GM12872 (cell line): ENCODE measurements at regions not wholly inside any gene's neighbourhood (a gene's known extent, or its start where the extent isn't known, plus 50 kb on each side); places are given as distances from the start of the nearest gene placed in this dataset.

Source experiments
- CTCF ChIP-seq: IDR thresholded peaks from 3 replicates; pipeline ENCODE4 v1.5.1; 2011; ENCODE audit warnings: low read depth, mild to moderate bottlenecking, low read length, moderate library complexity; ENCODE audit not compliant: insufficient read depth

- TF ChIP-seq CTCF: no peak
These were observed 159.1 kb downstream of the HTR1A start for GRCh38 chr5:63803165-63803564.

GRCh38 chr5:63794979-63795378 lies 167.3 kb downstream of the HTR1A start:
- TF ChIP-seq CTCF: no peak

GRCh38 chr5:63794296-63794695 lies 167.9 kb downstream of the HTR1A start:
- no peak for TF ChIP-seq CTCF

GRCh38 chr5:63774939-63775338 lies 187.3 kb downstream of the HTR1A start:
- TF ChIP-seq CTCF: no peak

GRCh38 chr5:63768221-63768620 lies 194.0 kb downstream of the HTR1A start:
- TF ChIP-seq CTCF: no peak

- no peak for TF ChIP-seq CTCF
These were observed 201.3 kb downstream of the HTR1A start for GRCh38 chr5:63760965-63761364.

- TF ChIP-seq CTCF: no peak
These were observed 219.0 kb downstream of the HTR1A start for GRCh38 chr5:63743096-63743798.
